ENCODE measurements at regions not wholly inside any gene's neighbourhood (a gene's known extent, or its start where the extent isn't known, plus 50 kb on each side); places are given as distances from the start of the nearest gene placed in this dataset.

GRCh38 chr2:118669654-118670053 lies 177.8 kb downstream of the EN1 start:
- TF ChIP-seq POLR2A (IDR thresholded peaks at IDR 0.05; ENCODE audit: extremely low read depth, insufficient read length): no peak
- TF ChIP-seq CTCF (IDR thresholded peaks at IDR 0.05; ENCODE audit: low read depth, low read length): no peak
- TF ChIP-seq MYC (IDR thresholded peaks at IDR 0.05; ENCODE audit: low read depth, low read length): no peak
- no peak for TF ChIP-seq MAX (IDR thresholded peaks at IDR 0.05; ENCODE audit: low read depth, low read length)
